ENCODE measurements at regions not wholly inside any gene's neighbourhood (a gene's known extent, or its start where the extent isn't known, plus 50 kb on each side); places are given as distances from the start of the nearest gene placed in this dataset.

DNA sequence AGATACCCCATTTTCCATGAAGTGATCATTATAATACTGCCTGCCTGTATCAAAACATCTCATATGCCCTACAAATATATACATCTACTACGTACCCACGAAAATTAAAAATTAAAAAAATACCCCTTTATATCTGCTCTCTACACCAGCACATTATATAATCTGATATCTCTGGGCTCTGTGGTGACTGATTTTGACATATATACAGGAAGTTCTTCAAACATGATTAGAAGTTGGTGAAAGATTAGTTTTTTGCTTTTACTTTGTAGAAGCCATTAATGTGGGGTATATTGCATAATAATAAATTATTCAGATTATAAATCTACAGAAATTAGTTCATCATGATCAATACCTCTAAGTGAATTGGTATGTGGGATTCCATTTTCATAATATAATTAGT is 126.7 kb upstream of the MDM1 start:
- Histone ChIP-seq H3K27me3 (replicated peaks in 1 of 7) (no peaks in the 10 kb centered on the region), H3K9me3 (no peaks in the 10 kb centered on the region), H3K27ac (no peak overlapping the region), H3K4me1 (peaks cover 4 to 30% (median 24%) of the 10 kb centered on the region in 6 donors), H3K36me3 (no peaks in the 10 kb centered on the region), H3K4me3 (no peak overlapping the region)
- intact Hi-C loops (cut with DNase I; ENCODE audit: low total_unique reads) = no loop called here
- no peak for DNase-seq
- TF ChIP-seq, protein P1, sequence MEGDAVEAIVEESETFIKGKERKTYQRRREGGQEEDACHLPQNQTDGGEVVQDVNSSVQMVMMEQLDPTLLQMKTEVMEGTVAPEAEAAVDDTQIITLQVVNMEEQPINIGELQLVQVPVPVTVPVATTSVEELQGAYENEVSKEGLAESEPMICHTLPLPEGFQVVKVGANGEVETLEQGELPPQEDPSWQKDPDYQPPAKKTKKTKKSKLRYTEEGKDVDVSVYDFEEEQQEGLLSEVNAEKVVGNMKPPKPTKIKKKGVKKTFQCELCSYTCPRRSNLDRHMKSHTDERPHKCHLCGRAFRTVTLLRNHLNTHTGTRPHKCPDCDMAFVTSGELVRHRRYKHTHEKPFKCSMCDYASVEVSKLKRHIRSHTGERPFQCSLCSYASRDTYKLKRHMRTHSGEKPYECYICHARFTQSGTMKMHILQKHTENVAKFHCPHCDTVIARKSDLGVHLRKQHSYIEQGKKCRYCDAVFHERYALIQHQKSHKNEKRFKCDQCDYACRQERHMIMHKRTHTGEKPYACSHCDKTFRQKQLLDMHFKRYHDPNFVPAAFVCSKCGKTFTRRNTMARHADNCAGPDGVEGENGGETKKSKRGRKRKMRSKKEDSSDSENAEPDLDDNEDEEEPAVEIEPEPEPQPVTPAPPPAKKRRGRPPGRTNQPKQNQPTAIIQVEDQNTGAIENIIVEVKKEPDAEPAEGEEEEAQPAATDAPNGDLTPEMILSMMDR (IDR thresholded peaks at IDR 0.05 in 8 of 11, conservative IDR thresholded peaks at IDR 0.05 in 3 of 11) = no peak
- TF ChIP-seq POLR2A (IDR thresholded peaks at IDR 0.05) (no peak), POLR2AphosphoS5 (IDR thresholded peaks at IDR 0.05) (no peak)
- WGBS, 5 donors = 70 to 91% (median 81%) methylated on average over 2 of the region's 2 CpGs

DNA sequence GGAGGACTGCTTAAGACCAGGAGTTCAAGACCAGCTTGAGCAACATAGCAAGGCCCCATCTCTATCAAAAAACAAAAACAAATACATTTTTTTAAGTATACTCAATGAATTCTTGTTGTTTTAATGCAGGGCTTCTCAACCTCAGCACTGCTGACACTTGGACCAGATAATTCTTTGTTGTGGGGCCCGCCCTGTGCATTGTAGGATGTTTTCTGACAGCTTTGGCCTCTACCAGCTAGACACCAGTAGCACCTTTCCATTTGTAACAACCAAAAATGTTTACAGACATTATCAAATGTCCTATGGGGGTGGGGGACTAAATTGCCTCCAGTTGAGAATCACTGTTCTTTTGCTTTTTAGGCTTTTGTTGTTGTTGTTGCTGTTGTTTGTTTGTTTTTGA is 128.1 kb upstream of the MDM1 start:
- DNase-seq = no peak
- TF ChIP-seq POLR2AphosphoS5 (IDR thresholded peaks at IDR 0.05) (no peak), POLR2A (IDR thresholded peaks at IDR 0.05) (no peak)
- TF ChIP-seq, protein P1 (IDR thresholded peaks at IDR 0.05 in 8 of 11, conservative IDR thresholded peaks at IDR 0.05 in 3 of 11) = no peak
- Histone ChIP-seq H3K36me3 (no peaks in the 10 kb centered on the region), H3K9me3 (no peaks in the 10 kb centered on the region), H3K27me3 (replicated peaks in 1 of 7) (no peaks in the 10 kb centered on the region), H3K27ac (no peak overlapping the region), H3K4me1 (peaks cover 4 to 16% (median 12%) of the 10 kb centered on the region in 6 donors), H3K4me3 (no peak overlapping the region)
- intact Hi-C loops (cut with DNase I; ENCODE audit: low total_unique reads) = no loop called here
- WGBS, 5 donors = 92 to 100% (median 97%) methylated on average over 1 of the region's 1 CpG

DNA sequence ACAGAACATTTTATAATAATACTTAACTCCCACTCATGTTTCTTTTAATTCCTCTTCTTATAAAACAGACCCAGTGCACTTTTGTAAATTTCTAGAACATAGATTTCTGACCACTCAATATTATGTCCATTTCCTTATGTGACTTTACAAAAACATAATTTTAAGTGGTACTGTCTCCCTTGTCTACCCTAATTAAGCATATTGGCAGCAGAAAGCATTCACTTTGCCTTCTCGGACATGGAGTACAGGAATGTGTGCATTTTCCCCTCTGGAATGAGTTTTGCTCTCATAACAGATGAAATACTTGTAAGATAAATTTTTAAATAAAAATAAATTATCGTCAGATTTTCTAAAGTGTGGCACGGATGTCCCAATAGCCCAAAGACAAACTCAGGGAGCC is 129.5 kb upstream of the MDM1 start:
- 85 to 91% (median 86%) methylated on average over 3 of the region's 3 CpGs for WGBS, 5 donors
- no peaks in the 10 kb centered on the region for H3K9me3 ChIP-seq
- H3K27me3 ChIP-seq (replicated peaks in 1 of 7) = no peaks in the 10 kb centered on the region
- intact Hi-C loops (cut with DNase I; ENCODE audit: low total_unique reads) = no loop called here
- H3K36me3 ChIP-seq = no peaks in the 10 kb centered on the region
- H3K4me1 ChIP-seq = peaks cover 0 to 4% (median 0%) of the 10 kb centered on the region in 6 donors
- no peak for TF ChIP-seq POLR2AphosphoS5 (IDR thresholded peaks at IDR 0.05)
- no peak for TF ChIP-seq POLR2A (IDR thresholded peaks at IDR 0.05)
- TF ChIP-seq, protein P1 (IDR thresholded peaks at IDR 0.05 in 8 of 11, conservative IDR thresholded peaks at IDR 0.05 in 3 of 11) = no peak
- DNase-seq = no peak
- H3K27ac ChIP-seq = no peak overlapping the region
- H3K4me3 ChIP-seq = no peak overlapping the region

DNA sequence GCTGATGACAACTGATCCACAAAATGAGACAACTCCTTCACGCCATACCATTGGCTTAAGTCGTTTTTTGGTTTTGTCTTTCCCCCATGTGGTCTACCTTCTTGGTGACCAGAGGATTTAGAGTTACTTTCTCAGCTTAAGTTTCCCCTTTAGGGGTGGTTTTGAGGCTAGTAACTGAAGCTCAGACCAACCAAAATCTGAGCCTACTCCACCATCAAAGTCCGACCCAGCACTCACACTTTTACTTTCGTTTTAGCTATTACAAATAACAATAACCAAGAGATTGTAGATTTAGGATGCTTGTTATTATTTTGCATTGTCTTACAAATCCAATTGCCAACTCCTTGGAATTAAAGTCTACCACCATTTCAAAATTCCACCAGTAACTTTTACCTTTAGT is 130.6 kb upstream of the MDM1 start:
- peaks cover 0 to 4% (median 0%) of the 10 kb centered on the region in 6 donors for H3K4me1 ChIP-seq
- no peaks in the 10 kb centered on the region for H3K27me3 ChIP-seq (replicated peaks in 1 of 7)
- H3K9me3 ChIP-seq = no peaks in the 10 kb centered on the region
- TF ChIP-seq, protein P1 (IDR thresholded peaks at IDR 0.05 in 8 of 11, conservative IDR thresholded peaks at IDR 0.05 in 3 of 11) = no peak
- H3K27ac ChIP-seq = peak overlapping the region in 5 of 8 donors; percentile 24 to 66 (median 56)
- peak overlapping the region in 3 of 8 donors; percentile 13 to 57 (median 26) for H3K4me3 ChIP-seq
- H3K36me3 ChIP-seq = no peaks in the 10 kb centered on the region
- intact Hi-C loops (cut with DNase I; ENCODE audit: low total_unique reads) = no loop called here
- no peak for DNase-seq
- 60 to 74% (median 70%) methylated on average over 4 of the region's 4 CpGs for WGBS, 5 donors
